Breast epithelium (tissue), 4 donors: ENCODE measurements at regions not wholly inside any gene's neighbourhood (a gene's known extent, or its start where the extent isn't known, plus 50 kb on each side); places are given as distances from the start of the nearest gene placed in this dataset.
"Not testable (repeated sequence)": the region's sequence is repeated elsewhere in the genome, so short reads cannot be mapped to it uniquely, and the experiment has no call there.

Experiments
- DNase-seq, 2 donors: peaks; one replicate each; pipeline ENCODE4 v3.0.0-alpha.2; 2019; ENCODE audit warnings: low spot score in 2 of 2
- H3K27ac ChIP-seq, 2 donors: fragments of 200-600 bp; sonication (generic) in 1 of 2; one replicate each; pipeline ENCODE4 v1.5.1; 2016 to 2019; ENCODE audit warnings: mild to moderate bottlenecking in 1 of 2
- H3K27me3 ChIP-seq, 2 donors: fragments of 200-600 bp; sonication (generic) in 1 of 2; one replicate each; pipeline versions ENCODE4 v1.5.1 to v1.6.0; 2017 to 2019; ENCODE audit warnings: control low read depth in 1 of 2, mild to moderate bottlenecking in 1 of 2
- H3K36me3 ChIP-seq: fragments of 200-600 bp; one replicate; pipeline ENCODE4 v1.5.1; 2019
- H3K4me1 ChIP-seq, 2 donors: fragments of 200-600 bp; sonication (generic); one replicate each; pipeline ENCODE4 v1.5.1; 2016 to 2019; ENCODE audit warnings: control low read depth in 1 of 2
- H3K4me3 ChIP-seq, 3 donors: fragments of 200-600 bp; sonication (generic); 1 replicate in 2 of 3; 2 replicates in 1 of 3; pipeline ENCODE4 v1.5.1; 2016 to 2019; ENCODE audit warnings: mild to moderate bottlenecking in 3 of 3, moderate library complexity in 2 of 3
- H3K9me3 ChIP-seq, 2 donors: fragments of 200-600 bp; sonication (generic) in 1 of 2; one replicate each; pipeline ENCODE4 v1.5.1; 2016 to 2019; ENCODE audit warnings: control low read depth in 1 of 2
- POLR2A ChIP-seq: fragments of 450-650 bp; IDR thresholded peaks from one replicate; pipeline ENCODE4 v1.6.1; 2016; ENCODE audit warnings: antibody characterized with exemption, mild to moderate bottlenecking, moderate library complexity
- POLR2AphosphoS5 ChIP-seq, 3 donors: sonication (generic); formaldehyde crosslinking; IDR thresholded peaks; one replicate each; pipeline ENCODE4 v1.6.1; 2017; ENCODE audit warnings: antibody characterized with exemption in 3 of 3
- intact Hi-C: fragments of 100-400 bp; cut with DNase I; formaldehyde crosslinking; loops from one replicate; pipeline ENCODE4 v1.15.1; 2023; ENCODE audit warnings: low total_unique reads
- TF ChIP-seq, protein P1 (sequence below), 3 donors: fragments of 450-650 bp; IDR thresholded peaks; one replicate each; pipeline ENCODE4 v1.5.1; 2016 to 2017; ENCODE audit warnings: antibody characterized with exemption in 3 of 3, mild to moderate bottlenecking in 3 of 3, moderate library complexity in 3 of 3

DNA sequence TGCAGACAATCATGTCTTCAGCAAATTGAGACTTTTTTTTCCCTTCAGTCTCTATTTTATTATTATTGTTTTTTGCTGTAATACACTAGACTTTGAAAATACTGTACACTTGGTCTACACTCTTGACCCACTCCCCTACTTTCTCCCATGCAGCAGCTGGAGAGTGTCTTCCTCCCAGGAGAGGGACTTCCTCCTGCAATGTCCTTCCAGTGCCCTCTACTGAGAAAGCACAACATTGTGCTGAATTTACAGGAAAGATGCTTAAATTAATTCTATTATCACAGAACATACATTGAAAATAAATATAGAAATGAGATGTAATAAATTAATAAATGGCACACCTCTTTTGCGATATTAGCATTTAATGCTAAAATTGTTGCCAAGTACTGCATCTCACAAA lies 411.3 kb downstream of the CCSER2 start:
- intact Hi-C loops: no loop called here
- no peaks in the 10 kb centered on the region for H3K27me3 ChIP-seq
- no peak overlapping the region for H3K4me3 ChIP-seq
- H3K9me3 ChIP-seq: peaks cover 0 to 16% of the 10 kb centered on the region in 2 donors
- no peak for DNase-seq
- TF ChIP-seq POLR2AphosphoS5 (IDR thresholded peaks at IDR 0.05): no peak
- TF ChIP-seq POLR2A: no peak
- TF ChIP-seq, protein P1, sequence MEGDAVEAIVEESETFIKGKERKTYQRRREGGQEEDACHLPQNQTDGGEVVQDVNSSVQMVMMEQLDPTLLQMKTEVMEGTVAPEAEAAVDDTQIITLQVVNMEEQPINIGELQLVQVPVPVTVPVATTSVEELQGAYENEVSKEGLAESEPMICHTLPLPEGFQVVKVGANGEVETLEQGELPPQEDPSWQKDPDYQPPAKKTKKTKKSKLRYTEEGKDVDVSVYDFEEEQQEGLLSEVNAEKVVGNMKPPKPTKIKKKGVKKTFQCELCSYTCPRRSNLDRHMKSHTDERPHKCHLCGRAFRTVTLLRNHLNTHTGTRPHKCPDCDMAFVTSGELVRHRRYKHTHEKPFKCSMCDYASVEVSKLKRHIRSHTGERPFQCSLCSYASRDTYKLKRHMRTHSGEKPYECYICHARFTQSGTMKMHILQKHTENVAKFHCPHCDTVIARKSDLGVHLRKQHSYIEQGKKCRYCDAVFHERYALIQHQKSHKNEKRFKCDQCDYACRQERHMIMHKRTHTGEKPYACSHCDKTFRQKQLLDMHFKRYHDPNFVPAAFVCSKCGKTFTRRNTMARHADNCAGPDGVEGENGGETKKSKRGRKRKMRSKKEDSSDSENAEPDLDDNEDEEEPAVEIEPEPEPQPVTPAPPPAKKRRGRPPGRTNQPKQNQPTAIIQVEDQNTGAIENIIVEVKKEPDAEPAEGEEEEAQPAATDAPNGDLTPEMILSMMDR (IDR thresholded peaks at IDR 0.05): no peak
- H3K27ac ChIP-seq: no peak overlapping the region
- H3K36me3 ChIP-seq: no peaks in the 10 kb centered on the region
- no peaks in the 10 kb centered on the region for H3K4me1 ChIP-seq

DNA sequence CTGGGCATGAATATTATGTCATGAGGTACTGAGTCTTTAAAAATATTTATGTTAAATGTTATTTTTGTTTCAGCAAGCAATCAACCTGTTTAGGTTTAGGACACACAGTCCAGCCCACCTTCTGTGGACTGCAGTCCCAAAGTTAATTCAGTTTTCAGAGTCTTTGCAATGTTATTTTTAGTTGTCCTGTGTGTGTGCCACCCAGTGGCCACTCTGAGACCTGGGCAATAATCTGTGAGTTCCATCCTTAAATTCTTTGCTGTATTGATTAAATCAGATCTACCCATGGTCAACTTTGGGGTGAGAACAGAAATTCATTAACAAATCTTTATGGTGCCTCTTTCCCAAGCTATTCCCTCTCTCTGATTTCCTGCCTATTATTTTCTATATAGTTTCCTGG lies 415.1 kb downstream of the CCSER2 start:
- H3K27ac ChIP-seq: no peak overlapping the region
- H3K27me3 ChIP-seq: no peaks in the 10 kb centered on the region
- no peaks in the 10 kb centered on the region for H3K36me3 ChIP-seq
- H3K4me3 ChIP-seq: no peak overlapping the region
- H3K4me1 ChIP-seq: no peaks in the 10 kb centered on the region
- TF ChIP-seq, protein P1 (IDR thresholded peaks at IDR 0.05): no peak
- TF ChIP-seq POLR2A (no peak), POLR2AphosphoS5 (IDR thresholded peaks at IDR 0.05) (no peak)
- H3K9me3 ChIP-seq: peaks cover 0 to 16% of the 10 kb centered on the region in 2 donors
- no peak for DNase-seq
- intact Hi-C loops: no loop called here

DNA sequence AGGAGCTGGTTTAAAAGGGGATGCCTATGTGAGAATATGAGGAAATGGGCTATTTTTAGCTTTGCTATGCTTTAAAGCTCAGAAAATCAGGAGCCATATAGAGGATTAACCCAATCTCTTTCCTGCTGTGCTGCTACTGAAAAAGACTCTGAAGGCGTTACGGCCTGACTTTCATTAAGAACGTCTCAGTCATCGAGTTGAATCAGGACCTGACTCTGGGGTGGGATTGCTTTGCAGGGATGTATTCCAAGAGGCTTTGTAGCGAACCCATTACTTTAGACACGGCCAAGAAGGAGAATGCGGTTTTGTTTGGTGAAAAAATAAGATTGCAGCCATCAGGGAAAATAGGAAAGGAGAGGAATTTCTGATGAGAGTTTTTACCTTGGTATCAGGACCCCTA lies 426.9 kb downstream of the CCSER2 start:
- Histone ChIP-seq H3K9me3 (no peaks in the 10 kb centered on the region), H3K36me3 (no peaks in the 10 kb centered on the region), H3K4me1 (no peaks in the 10 kb centered on the region), H3K27ac (no peak overlapping the region), H3K4me3 (no peak overlapping the region), H3K27me3 (no peaks in the 10 kb centered on the region)
- no peak for DNase-seq
- intact Hi-C loops: no loop called here
- TF ChIP-seq, protein P1 (IDR thresholded peaks at IDR 0.05): no peak
- TF ChIP-seq POLR2AphosphoS5 (IDR thresholded peaks at IDR 0.05): no peak
- TF ChIP-seq POLR2A: no peak

- DNase-seq, H3K27me3 ChIP-seq, intact Hi-C loops, H3K9me3 ChIP-seq, H3K4me1 ChIP-seq, H3K27ac ChIP-seq, H3K36me3 ChIP-seq, H3K4me3 ChIP-seq: not testable (repeated sequence)
Measured at GRCh38 chr10:84756653-84757052, 428.3 kb downstream of the CCSER2 start.

DNA sequence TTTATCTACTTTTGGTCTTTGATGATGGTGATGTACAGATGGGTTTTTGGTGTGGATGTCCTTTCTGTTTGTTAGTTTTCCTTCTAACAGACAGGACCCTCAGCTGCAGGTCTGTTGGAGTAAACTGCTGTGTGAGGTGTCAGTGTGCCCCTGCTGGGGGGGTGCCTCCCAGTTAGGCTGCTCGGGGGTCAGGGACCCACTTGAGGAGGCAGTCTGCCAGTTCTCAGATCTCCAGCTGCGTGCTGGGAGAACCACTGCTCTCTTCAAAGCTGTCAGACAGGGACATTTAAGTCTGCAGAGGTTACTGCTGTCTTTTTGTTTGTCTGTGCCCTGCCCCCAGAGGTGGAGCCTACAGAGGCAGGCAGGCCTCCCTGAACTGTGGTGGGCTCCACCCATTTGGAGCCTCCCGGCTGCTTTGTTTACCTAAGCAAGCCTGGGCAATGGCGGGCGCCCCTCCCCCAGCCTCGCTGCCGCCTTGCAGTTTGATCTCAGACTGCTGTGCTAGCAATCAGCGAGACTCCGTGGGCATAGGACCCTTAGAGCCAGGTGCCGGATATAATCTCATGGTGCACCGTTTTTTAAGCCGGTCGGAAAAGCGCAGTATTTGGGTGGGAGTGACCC lies 433.7 kb downstream of the CCSER2 start:
- H3K9me3 ChIP-seq, intact Hi-C loops, H3K27ac ChIP-seq, H3K36me3 ChIP-seq, H3K4me1 ChIP-seq, H3K27me3 ChIP-seq, H3K4me3 ChIP-seq, DNase-seq: not testable (repeated sequence)

DNA sequence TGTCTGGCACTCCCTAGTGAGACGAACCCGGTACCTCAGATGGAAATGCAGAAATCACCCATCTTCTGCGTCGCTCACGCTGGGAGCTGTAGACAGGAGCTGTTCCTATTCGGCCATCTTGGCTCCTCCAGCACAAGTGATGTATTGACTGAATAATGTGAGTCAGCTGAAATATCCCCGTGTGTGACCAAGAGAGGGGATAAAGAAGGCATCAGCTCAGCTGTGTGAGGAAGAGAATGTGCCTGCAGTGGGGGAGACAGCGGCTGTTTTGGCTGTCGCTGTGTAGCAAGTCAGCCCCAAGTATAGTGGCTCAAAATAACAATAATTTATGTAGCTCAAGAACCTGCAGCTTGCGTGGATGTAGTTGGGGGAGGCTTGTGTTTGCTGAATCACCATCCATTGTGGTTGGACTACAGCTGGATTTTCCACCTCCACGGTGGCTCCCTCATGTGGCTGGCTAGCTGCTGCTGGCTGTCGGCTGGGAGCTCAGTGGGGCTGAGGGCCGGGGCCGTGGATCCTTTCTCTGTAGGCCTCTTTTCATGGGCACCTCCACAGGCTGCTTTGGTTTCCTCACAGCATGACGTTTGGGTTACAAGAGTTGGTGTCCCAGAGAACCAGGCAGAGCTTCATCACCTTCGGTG lies 434.5 kb downstream of the CCSER2 start:
- H3K27ac ChIP-seq: no peak overlapping the region
- no peak for DNase-seq
- H3K4me1 ChIP-seq: no peaks in the 10 kb centered on the region
- intact Hi-C loops: no loop called here
- H3K36me3 ChIP-seq: no peaks in the 10 kb centered on the region
- TF ChIP-seq POLR2AphosphoS5 (IDR thresholded peaks at IDR 0.05) (no peak), POLR2A (no peak)
- TF ChIP-seq, protein P1 (IDR thresholded peaks at IDR 0.05): no peak
- no peaks in the 10 kb centered on the region for H3K9me3 ChIP-seq
- H3K27me3 ChIP-seq: no peaks in the 10 kb centered on the region
- no peak overlapping the region for H3K4me3 ChIP-seq
